ENCODE measurements at regions not wholly inside any gene's neighbourhood (a gene's known extent, or its start where the extent isn't known, plus 50 kb on each side); places are given as distances from the start of the nearest gene placed in this dataset.
"Not testable (repeated sequence)": the region's sequence is repeated elsewhere in the genome, so short reads cannot be mapped to it uniquely, and the experiment has no call there.

GRCh38 chr12:127503246-127503645 is 763.7 kb upstream of the TMEM132C start:
- Histone ChIP-seq H3K4ac (ENCODE audit: low read depth, low read length) (no peak overlapping the region), H3T11ph (ENCODE audit: low read length) (no peak overlapping the region), H2BK5ac (ENCODE audit: insufficient read length, low read length) (no peak overlapping the region), H4K91ac (ENCODE audit: insufficient read length, low read depth, low read length) (no peak overlapping the region), H3K9ac (ENCODE audit: extremely low read depth, insufficient read length, low read length) (no peak overlapping the region), H3K27ac (ENCODE audit: insufficient read length, low read depth, low read length) (no peak overlapping the region), H4K8ac (replicated peaks; ENCODE audit: insufficient read length, low read depth, low read length) (no peak overlapping the region), H3K4me1 (ENCODE audit: insufficient read depth, low read length) (peaks cover 6% of the 10 kb centered on the region), H3K79me2 (ENCODE audit: insufficient read depth, low read length) (no peaks in the 10 kb centered on the region), H3K79me1 (ENCODE audit: insufficient read depth, low read depth, low read length, poor library complexity, severe bottlenecking) (no peaks in the 10 kb centered on the region), H3K23ac (ENCODE audit: insufficient read length, low read depth, low read length) (no peak overlapping the region), H2AK5ac (ENCODE audit: insufficient read length, low read length) (no peak overlapping the region), H4K20me1 (ENCODE audit: control insufficient read depth, insufficient read depth, insufficient read length) (no peaks in the 10 kb centered on the region), H3K56ac (ENCODE audit: insufficient read length, low read depth, low read length) (no peak overlapping the region), H3K9me3 (ENCODE audit: control insufficient read depth, low read depth, low read length) (no peaks in the 10 kb centered on the region), H3K4me2 (ENCODE audit: insufficient read depth, insufficient read length, low read length) (no peak overlapping the region), H2BK15ac (ENCODE audit: low read depth, low read length) (no peak overlapping the region), H3K18ac (ENCODE audit: insufficient read length, low read depth, low read length) (no peak overlapping the region), H2BK120ac (ENCODE audit: low read depth, low read length, poor library complexity, severe bottlenecking) (no peak overlapping the region), H2BK12ac (ENCODE audit: insufficient read length, low read depth, low read length) (no peak overlapping the region), H2BK20ac (ENCODE audit: low read depth, low read length, poor library complexity, severe bottlenecking) (no peak overlapping the region), H3K14ac (ENCODE audit: insufficient read depth, low read length) (no peak overlapping the region), H2AFZ (ENCODE audit: low read length) (no peak overlapping the region), H4K5ac (ENCODE audit: insufficient read length, low read depth, low read length) (no peak overlapping the region), H3K23me2 (ENCODE audit: insufficient read length, low read depth, low read length, poor library complexity, severe bottlenecking) (no peaks in the 10 kb centered on the region), H3K27me3 (ENCODE audit: insufficient read depth, low read length) (no peaks in the 10 kb centered on the region)
- WGBS (ENCODE audit: extremely low coverage, insufficient read length, low lambda C conversion rate) = no CpG with 5 or more reads among the region's 7 CpGs
- Mint-ChIP-seq H3K27ac (no peak overlapping the region), H3K36me3 (ENCODE audit: insufficient read depth in 1 of 3, low read depth in 3 of 3) (peaks cover 0 to 6% (median 1%) of the 10 kb centered on the region in 3 experiments; a peak in 2 of 7 replicates), H3K4me1 (peaks cover 18 to 20% of the 10 kb centered on the region in 2 experiments), H3K27me3 (ENCODE audit: low read depth) (no peaks in the 10 kb centered on the region), H3K4me3 (no peak overlapping the region), H3K9me3 (no peaks in the 10 kb centered on the region)
- TF ChIP-seq CTCF (conservative IDR thresholded peaks at IDR 0.05) = no peak
- DNase-seq = no peak

- not testable (repeated sequence) for H3K27me3 Mint-ChIP-seq (ENCODE audit: low read depth); H3K9ac ChIP-seq (ENCODE audit: extremely low read depth, insufficient read length, low read length)
Observed at GRCh38 chr12:127503996-127504395, 763.0 kb upstream of the TMEM132C start.

More at GRCh38 chr12:127503996-127504395, 763.0 kb upstream of the TMEM132C start:
- WGBS (ENCODE audit: extremely low coverage, insufficient read length, low lambda C conversion rate) = no CpG with 5 or more reads among the region's 4 CpGs
- not testable (repeated sequence) for H2AFZ ChIP-seq (ENCODE audit: low read length); H3K27ac Mint-ChIP-seq; H3K4me3 Mint-ChIP-seq; H3K79me1 ChIP-seq (ENCODE audit: insufficient read depth, low read depth, low read length, poor library complexity, severe bottlenecking); DNase-seq; H2BK120ac ChIP-seq (ENCODE audit: low read depth, low read length, poor library complexity, severe bottlenecking); H3K79me2 ChIP-seq (ENCODE audit: insufficient read depth, low read length); H4K8ac ChIP-seq (replicated peaks; ENCODE audit: insufficient read length, low read depth, low read length); H3K4me2 ChIP-seq (ENCODE audit: insufficient read depth, insufficient read length, low read length); H3K23me2 ChIP-seq (ENCODE audit: insufficient read length, low read depth, low read length, poor library complexity, severe bottlenecking); H4K91ac ChIP-seq (ENCODE audit: insufficient read length, low read depth, low read length); H2BK12ac ChIP-seq (ENCODE audit: insufficient read length, low read depth, low read length); H2BK20ac ChIP-seq (ENCODE audit: low read depth, low read length, poor library complexity, severe bottlenecking); H3K18ac ChIP-seq (ENCODE audit: insufficient read length, low read depth, low read length); H2BK15ac ChIP-seq (ENCODE audit: low read depth, low read length); H4K5ac ChIP-seq (ENCODE audit: insufficient read length, low read depth, low read length); H3K27ac ChIP-seq (ENCODE audit: insufficient read length, low read depth, low read length); H3K4me1 ChIP-seq (ENCODE audit: insufficient read depth, low read length); H3K14ac ChIP-seq (ENCODE audit: insufficient read depth, low read length); H4K20me1 ChIP-seq (ENCODE audit: control insufficient read depth, insufficient read depth, insufficient read length); H3T11ph ChIP-seq (ENCODE audit: low read length); H3K23ac ChIP-seq (ENCODE audit: insufficient read length, low read depth, low read length); H3K36me3 Mint-ChIP-seq (ENCODE audit: insufficient read depth in 1 of 3, low read depth in 3 of 3); H3K4ac ChIP-seq (ENCODE audit: low read depth, low read length); H3K9me3 Mint-ChIP-seq; H3K56ac ChIP-seq (ENCODE audit: insufficient read length, low read depth, low read length); H2AK5ac ChIP-seq (ENCODE audit: insufficient read length, low read length); H3K9me3 ChIP-seq (ENCODE audit: control insufficient read depth, low read depth, low read length); H2BK5ac ChIP-seq (ENCODE audit: insufficient read length, low read length); H3K27me3 ChIP-seq (ENCODE audit: insufficient read depth, low read length)
- H3K4me1 Mint-ChIP-seq = peaks cover 18 to 20% of the 10 kb centered on the region in 2 experiments

Data from H9 (cell line).